ENCODE measurements at regions not wholly inside any gene's neighbourhood (a gene's known extent, or its start where the extent isn't known, plus 50 kb on each side); places are given as distances from the start of the nearest gene placed in this dataset.
A peak's percentile ranks its signal among the peaks of the same experiment; 100 is the strongest.

DNA sequence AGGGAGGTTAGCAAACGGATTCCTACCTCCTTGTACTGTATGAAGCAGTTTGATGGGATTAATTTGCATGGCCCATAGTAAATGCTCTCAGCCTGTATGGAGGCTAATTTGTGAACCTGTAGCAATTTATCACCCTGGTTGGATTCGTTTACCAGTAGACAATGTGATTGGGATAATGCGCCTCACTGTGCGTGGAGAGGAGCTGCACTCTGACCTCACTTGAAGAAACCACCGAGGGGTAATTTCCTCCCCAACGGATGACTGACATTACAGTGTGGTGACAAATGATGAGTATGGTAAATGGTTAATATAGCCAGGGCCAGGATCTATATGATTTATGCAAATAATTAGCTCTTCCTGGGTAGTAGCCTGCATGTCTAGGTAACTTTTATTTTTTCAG, 479.1 kb upstream of the RBFOX1 start:
- TF ChIP-seq EP300 (IDR thresholded peaks at IDR 0.05; ENCODE audit: low read depth) (no peak), POLR2A (IDR thresholded peaks at IDR 0.05) (no peak), POLR2AphosphoS5 (IDR thresholded peaks at IDR 0.05) (no peak)
- TF ChIP-seq, protein P1, sequence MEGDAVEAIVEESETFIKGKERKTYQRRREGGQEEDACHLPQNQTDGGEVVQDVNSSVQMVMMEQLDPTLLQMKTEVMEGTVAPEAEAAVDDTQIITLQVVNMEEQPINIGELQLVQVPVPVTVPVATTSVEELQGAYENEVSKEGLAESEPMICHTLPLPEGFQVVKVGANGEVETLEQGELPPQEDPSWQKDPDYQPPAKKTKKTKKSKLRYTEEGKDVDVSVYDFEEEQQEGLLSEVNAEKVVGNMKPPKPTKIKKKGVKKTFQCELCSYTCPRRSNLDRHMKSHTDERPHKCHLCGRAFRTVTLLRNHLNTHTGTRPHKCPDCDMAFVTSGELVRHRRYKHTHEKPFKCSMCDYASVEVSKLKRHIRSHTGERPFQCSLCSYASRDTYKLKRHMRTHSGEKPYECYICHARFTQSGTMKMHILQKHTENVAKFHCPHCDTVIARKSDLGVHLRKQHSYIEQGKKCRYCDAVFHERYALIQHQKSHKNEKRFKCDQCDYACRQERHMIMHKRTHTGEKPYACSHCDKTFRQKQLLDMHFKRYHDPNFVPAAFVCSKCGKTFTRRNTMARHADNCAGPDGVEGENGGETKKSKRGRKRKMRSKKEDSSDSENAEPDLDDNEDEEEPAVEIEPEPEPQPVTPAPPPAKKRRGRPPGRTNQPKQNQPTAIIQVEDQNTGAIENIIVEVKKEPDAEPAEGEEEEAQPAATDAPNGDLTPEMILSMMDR (IDR thresholded peaks at IDR 0.05), result no peak
- intact Hi-C loops (cut with DNase I; ENCODE audit: low total_unique reads), result no loop called here
- Histone ChIP-seq H3K27ac (no peak overlapping the region), H3K4me1 (no peaks in the 10 kb centered on the region), H3K27me3 (no peaks in the 10 kb centered on the region), H3K36me3 (no peaks in the 10 kb centered on the region), H3K4me3 (no peak overlapping the region), H3K9me3 (no peaks in the 10 kb centered on the region)
- DNase-seq, result no peak
- 63 to 72% methylated on average over 2 to 6 of the region's 6 CpGs for WGBS, 2 donors (ENCODE audit: low coverage in 1 of 2)
- in situ Hi-C loops (cut with MboI; ENCODE audit: low pct_ligation_motif_present in 1 of 4, low pct_unique_long_range_greater_than_20kb in 1 of 4, low sequenced_read_pairs in 3 of 4), result no loop called here

DNA sequence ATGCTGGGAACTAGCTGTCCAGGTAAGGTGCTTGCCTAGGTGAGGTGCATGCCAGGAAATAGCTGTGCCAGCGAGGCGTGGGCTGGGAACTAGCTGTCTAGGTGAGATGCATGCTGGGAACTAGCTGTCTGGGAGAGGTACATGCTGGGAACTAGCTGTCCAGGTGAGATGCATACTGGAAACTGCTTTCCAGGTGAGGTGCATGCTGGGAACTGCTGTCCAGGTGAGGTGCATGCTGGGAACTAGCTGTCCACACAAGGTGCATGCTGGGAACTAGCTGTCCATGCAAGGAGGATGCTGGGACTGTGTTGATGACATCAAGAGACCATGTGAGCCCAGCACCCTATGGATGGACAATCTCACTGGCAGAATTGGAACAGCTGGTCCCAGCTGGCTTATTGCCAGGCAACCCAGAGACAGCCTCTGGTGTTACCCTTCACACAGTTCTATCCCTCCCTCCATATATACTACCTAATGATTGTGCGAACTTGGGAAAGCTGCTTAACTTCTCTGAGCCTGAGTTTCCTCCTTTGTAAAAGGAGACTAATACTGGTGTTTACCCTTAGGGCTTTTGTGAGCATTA, 479.9 kb upstream of the RBFOX1 start:
- intact Hi-C loops (cut with DNase I; ENCODE audit: low total_unique reads), result no loop called here
- no peaks in the 10 kb centered on the region for H3K36me3 ChIP-seq
- H3K9me3 ChIP-seq, result no peaks in the 10 kb centered on the region
- H3K27me3 ChIP-seq, result no peaks in the 10 kb centered on the region
- no peak for DNase-seq
- TF ChIP-seq POLR2A (IDR thresholded peaks at IDR 0.05) (no peak), POLR2AphosphoS5 (IDR thresholded peaks at IDR 0.05) (no peak), EP300 (IDR thresholded peaks at IDR 0.05; ENCODE audit: low read depth) (no peak)
- TF ChIP-seq, protein P1 (IDR thresholded peaks at IDR 0.05), result no peak
- H3K4me1 ChIP-seq, result no peaks in the 10 kb centered on the region
- H3K4me3 ChIP-seq, result no peak overlapping the region
- in situ Hi-C loops (cut with MboI; ENCODE audit: low pct_ligation_motif_present in 1 of 4, low pct_unique_long_range_greater_than_20kb in 1 of 4, low sequenced_read_pairs in 3 of 4), result no loop called here
- WGBS, 2 donors (ENCODE audit: low coverage in 1 of 2), result 0 to 64% methylated on average over 1 to 3 of the region's 3 CpGs
- H3K27ac ChIP-seq, result no peak overlapping the region

DNA sequence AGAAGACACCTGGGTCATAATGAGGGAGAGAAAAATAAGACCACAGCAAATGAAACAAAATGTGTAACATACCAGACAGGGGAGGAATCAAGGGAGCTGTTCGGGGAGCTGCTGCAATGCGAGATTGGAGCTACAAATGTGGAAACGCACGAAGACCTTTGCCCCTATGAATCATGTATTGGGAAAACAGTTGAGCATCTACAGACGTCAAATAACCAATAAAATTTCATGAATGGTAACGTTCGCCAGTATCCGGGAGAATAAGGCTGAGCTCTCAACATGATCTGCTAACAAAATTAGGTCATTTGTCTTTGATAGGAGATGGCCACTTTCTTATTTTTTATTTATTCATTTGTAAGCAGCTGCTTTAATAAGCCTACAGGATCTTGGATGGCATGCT, 486.2 kb upstream of the RBFOX1 start:
- DNase-seq, result peak; percentile 7
- TF ChIP-seq POLR2AphosphoS5 (IDR thresholded peaks at IDR 0.05), result no peak
- no peak for TF ChIP-seq POLR2A (IDR thresholded peaks at IDR 0.05)
- TF ChIP-seq, protein P1 (IDR thresholded peaks at IDR 0.05), result no peak
- no peak for TF ChIP-seq EP300 (IDR thresholded peaks at IDR 0.05; ENCODE audit: low read depth)
- Histone ChIP-seq H3K4me3 (no peak overlapping the region), H3K9me3 (no peaks in the 10 kb centered on the region), H3K27ac (no peak overlapping the region), H3K27me3 (no peaks in the 10 kb centered on the region), H3K36me3 (no peaks in the 10 kb centered on the region), H3K4me1 (no peaks in the 10 kb centered on the region)
- intact Hi-C loops (cut with DNase I; ENCODE audit: low total_unique reads), result no loop called here
- in situ Hi-C loops (cut with MboI; ENCODE audit: low pct_ligation_motif_present in 1 of 4, low pct_unique_long_range_greater_than_20kb in 1 of 4, low sequenced_read_pairs in 3 of 4), result no loop called here
- 45 to 46% methylated on average over 5 to 8 of the region's 8 CpGs for WGBS, 2 donors (ENCODE audit: low coverage in 1 of 2)

DNA sequence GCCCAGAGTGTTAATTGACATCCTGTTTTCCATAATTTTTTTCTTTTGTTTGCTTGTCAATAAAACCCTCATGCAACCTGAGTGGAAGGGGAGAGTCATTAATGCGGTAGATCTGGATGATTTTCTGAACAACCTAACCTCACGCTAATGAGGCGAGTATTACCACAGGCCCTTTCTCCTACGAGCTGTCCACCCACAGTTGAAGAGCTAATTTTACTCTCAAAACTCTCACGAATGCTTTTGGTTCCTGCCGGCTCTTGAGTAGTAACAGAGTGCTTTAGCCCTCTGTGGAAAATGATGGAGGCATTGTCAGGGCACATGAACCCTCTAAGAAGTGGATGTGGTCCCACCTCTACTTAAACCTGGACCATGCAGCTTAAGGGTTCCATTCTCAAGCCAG, 491.3 kb upstream of the RBFOX1 start:
- intact Hi-C loops (cut with DNase I; ENCODE audit: low total_unique reads), result no loop called here
- H3K36me3 ChIP-seq, result no peaks in the 10 kb centered on the region
- peaks cover 0 to 3% of the 10 kb centered on the region in 2 donors for H3K9me3 ChIP-seq
- TF ChIP-seq POLR2AphosphoS5 (IDR thresholded peaks at IDR 0.05), result no peak
- no peak for TF ChIP-seq POLR2A (IDR thresholded peaks at IDR 0.05)
- no peak for TF ChIP-seq EP300 (IDR thresholded peaks at IDR 0.05; ENCODE audit: low read depth)
- TF ChIP-seq, protein P1 (IDR thresholded peaks at IDR 0.05), result no peak
- in situ Hi-C loops (cut with MboI; ENCODE audit: low pct_ligation_motif_present in 1 of 4, low pct_unique_long_range_greater_than_20kb in 1 of 4, low sequenced_read_pairs in 3 of 4), result no loop called here
- whole genome bisulfite sequencing, 2 donors (ENCODE audit: low coverage in 1 of 2), result 86 to 88% methylated on average over 3 to 6 of the region's 6 CpGs
- H3K27ac ChIP-seq, result no peak overlapping the region
- no peak overlapping the region for H3K4me3 ChIP-seq
- no peak for DNase-seq
- no peaks in the 10 kb centered on the region for H3K4me1 ChIP-seq
- no peaks in the 10 kb centered on the region for H3K27me3 ChIP-seq

Data from transverse colon (tissue), 4 donors.